ENCODE measurements at regions not wholly inside any gene's neighbourhood (a gene's known extent, or its start where the extent isn't known, plus 50 kb on each side); places are given as distances from the start of the nearest gene placed in this dataset.
"Not testable (repeated sequence)": the region's sequence is repeated elsewhere in the genome, so short reads cannot be mapped to it uniquely, and the experiment has no call there.

DNA sequence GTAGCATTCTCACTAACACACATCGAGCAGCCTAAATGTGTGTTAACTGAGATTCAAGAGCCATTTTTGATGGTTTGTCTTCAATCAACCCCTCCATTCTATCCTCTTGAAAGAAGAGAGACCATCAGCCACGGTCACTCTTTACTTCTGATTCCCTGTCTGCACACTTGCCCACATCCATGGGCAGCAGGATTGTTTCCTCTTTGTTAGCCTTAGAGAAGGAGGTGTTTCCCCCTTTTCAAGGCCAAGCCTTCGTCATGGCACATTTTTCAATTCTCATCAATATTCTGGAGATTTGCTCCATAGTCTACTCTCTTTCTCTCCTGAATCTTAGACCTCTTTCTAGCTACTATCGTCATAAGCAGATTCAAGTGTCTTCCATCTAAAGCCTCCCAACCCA lies 522.4 kb upstream of the NAALADL2 start:
- no peak for DNase-seq (ENCODE audit: low spot score)

- no peak for DNase-seq (ENCODE audit: low spot score)
Observed at GRCh38 chr3:174337227-174337626, 521.9 kb upstream of the NAALADL2 start.

DNA sequence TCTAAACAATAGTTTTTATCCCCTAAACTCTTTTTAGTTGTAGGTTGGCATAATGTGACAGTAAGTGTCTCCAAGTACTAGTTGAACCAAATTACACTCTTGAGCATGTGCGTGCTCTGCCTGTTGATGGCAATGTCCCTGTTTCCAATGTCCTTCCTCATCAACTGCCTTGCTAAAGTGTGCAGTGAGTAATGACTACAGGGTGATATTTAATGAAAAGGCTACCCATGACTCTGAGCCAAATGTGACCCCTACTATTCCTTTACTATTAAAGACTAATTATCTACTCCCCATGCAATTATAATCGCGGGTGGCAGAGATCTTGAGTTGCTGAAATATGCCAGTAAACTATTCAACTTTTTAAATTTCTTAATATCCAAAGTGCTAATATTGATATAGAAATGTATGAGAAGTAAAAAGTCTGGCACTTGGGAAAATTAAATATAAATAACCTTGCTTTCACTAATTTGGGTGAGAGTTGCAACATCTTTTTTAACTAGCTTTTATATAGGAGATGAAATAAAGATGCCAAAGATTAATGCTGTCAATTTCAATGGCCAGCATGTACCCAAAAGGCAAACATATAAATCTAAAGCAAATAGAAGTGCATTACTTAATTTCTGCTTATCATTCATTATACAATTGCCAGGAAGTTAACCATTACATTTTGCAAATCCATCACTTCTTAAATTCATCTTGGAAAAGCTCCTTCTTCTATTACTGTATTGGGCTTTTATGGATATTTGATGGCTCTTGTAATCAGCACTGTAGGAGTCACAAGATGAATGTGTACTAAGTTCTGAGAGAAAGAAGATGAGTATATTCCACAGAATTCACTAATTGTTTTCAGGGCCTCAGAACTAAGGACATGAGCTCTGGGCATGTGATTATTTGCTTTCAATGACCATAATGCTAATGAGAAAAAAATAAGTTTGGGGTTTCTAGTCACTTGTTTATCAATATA lies 518.2 kb upstream of the NAALADL2 start:
- no peak for DNase-seq (ENCODE audit: low spot score)

- DNase-seq (ENCODE audit: low spot score): no peak
Observed at GRCh38 chr3:174342171-174342570, 517.0 kb upstream of the NAALADL2 start.

- no peak for DNase-seq (ENCODE audit: low spot score)
Observed at GRCh38 chr3:174342941-174343501, 516.1 kb upstream of the NAALADL2 start.

GRCh38 chr3:174346141-174346540 lies 513.0 kb upstream of the NAALADL2 start:
- DNase-seq (ENCODE audit: low spot score): no peak

- no peak for DNase-seq (ENCODE audit: low spot score)
Observed at GRCh38 chr3:174346571-174346970, 512.6 kb upstream of the NAALADL2 start.

DNA sequence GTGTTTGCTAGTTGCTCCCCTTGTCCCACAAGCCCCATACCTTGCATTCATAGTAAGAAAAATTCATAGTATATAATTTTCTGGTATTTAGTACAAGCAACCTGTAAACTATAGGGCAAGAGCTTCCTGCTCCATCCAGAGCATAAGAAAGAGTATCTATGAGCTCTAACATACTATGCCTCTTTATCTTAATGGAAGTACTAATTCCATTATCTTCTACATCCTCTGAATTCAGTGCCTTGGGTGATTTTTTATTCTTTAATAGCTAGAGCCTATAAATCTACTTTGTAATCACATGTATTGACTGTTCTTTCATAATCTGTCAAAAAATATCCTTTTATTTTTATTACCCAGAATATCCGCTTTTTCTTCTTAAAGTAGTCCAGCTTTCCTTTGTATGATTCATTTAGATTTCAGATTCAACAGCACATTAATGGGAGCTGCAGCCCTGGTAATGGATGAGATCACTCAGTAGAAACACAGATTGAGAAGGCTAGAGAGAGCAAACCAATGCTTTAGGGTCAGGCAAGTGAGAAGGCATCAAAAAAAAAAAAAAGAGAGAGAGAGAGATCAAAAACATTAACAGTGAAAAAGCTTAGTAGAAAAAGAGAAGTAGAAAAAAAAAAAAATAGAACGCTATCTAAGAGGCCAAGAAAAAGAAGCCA lies 511.5 kb upstream of the NAALADL2 start:
- no peak for DNase-seq (ENCODE audit: low spot score)

GRCh38 chr3:174352227-174352626 lies 506.9 kb upstream of the NAALADL2 start:
- DNase-seq (ENCODE audit: low spot score): no peak

GRCh38 chr3:174355505-174355904 lies 503.6 kb upstream of the NAALADL2 start:
- peak; percentile 61 for DNase-seq (ENCODE audit: low spot score)

GRCh38 chr3:174356596-174356995 lies 502.5 kb upstream of the NAALADL2 start:
- no peak for DNase-seq (ENCODE audit: low spot score)

- DNase-seq (ENCODE audit: low spot score): no peak
Observed at GRCh38 chr3:174358252-174358651, 500.9 kb upstream of the NAALADL2 start.

DNA sequence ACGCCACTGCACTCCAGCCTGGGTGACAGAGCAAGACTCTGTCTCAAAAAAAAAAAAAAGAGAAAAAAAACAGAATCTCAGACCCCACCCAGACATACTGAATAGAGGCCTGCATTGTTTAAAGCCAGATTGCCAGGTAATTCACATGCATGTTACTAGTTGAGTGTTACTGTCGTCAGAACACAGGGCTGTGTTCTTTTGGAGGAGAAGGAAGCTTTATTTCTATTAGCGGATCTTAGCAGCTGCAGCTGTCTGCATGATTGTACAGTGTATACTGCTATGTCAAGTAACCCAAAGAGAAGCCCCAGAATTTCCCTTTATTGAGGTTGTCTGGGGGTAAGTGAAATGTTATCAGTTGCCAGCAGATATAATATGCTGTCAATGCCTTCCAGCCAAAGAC lies 496.6 kb upstream of the NAALADL2 start:
- DNase-seq (ENCODE audit: low spot score): no peak

- no peak for DNase-seq (ENCODE audit: low spot score)
Observed at GRCh38 chr3:174363256-174363655, 495.9 kb upstream of the NAALADL2 start.

GRCh38 chr3:174365796-174366195 lies 493.3 kb upstream of the NAALADL2 start:
- no peak for DNase-seq (ENCODE audit: low spot score)

DNA sequence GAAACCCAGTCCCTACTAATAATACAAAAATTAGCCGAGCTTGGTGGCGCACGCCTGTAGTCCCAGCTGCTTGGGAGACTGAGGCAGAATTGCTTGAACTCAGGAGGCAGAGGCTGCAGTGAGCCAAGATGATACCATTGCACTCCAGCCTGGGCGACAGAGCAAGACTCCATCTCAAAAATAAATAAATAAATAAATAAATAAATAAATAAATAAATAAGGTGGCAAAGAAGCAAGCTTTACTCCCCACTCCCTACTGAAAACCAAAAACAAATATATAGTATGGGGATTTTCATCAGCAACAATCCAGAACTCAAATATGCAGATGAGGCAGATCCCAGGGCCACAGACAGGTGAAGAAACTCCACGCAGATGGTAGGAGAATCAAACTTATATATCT lies 492.2 kb upstream of the NAALADL2 start:
- DNase-seq (ENCODE audit: low spot score): not testable (repeated sequence)

DNA sequence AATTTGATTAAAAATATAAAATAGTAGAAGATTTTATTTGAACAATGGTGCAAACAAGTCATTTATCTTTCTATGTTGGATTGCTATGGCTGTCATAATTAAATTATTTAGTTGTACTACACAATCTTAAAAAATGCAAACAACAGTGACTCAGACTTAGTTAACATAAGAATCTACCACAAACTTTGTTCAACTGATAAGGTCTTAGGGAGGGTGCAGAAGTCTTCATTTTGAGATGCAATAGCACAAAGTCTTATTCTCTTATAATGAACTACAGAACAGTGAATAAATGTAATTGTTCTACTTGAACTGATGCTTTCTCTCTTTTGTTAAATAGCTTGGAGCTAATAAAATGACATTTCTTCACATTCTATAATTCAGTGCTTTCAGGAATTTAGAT lies 482.8 kb upstream of the NAALADL2 start:
- no peak for DNase-seq (ENCODE audit: low spot score)

- no peak for DNase-seq (ENCODE audit: low spot score)
Observed at GRCh38 chr3:174377096-174377495, 482.0 kb upstream of the NAALADL2 start.

GRCh38 chr3:174377684-174378083 lies 481.4 kb upstream of the NAALADL2 start:
- no peak for DNase-seq (ENCODE audit: low spot score)

DNA sequence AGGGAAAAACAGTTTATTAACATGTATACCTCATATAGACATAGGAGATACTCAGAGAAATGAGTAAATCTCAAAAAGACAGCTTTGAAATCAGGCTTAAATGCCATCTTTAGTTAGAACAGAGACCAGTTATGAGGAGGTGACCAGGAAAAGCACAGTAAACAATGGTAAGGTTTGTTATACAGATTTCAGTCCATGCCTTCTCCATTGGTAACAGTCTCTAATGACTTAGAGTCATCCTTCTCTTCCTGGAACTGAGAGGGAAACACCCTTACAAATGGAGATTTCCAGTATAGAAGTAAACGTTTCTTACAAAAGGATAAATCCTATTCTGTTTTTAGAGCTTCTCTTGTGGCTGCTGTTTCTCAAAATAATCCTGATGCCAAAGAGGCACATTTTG lies 476.3 kb upstream of the NAALADL2 start:
- DNase-seq (ENCODE audit: low spot score): no peak

- no peak for DNase-seq (ENCODE audit: low spot score)
Observed at GRCh38 chr3:174387736-174388135, 471.4 kb upstream of the NAALADL2 start.

GRCh38 chr3:174397848-174398247 lies 461.3 kb upstream of the NAALADL2 start:
- peak; percentile 69 for DNase-seq (ENCODE audit: low spot score)

GRCh38 chr3:174398761-174399160 lies 460.4 kb upstream of the NAALADL2 start:
- DNase-seq (ENCODE audit: low spot score): no peak
